Muscle layer of colon (tissue), 2 donors: ENCODE measurements at regions not wholly inside any gene's neighbourhood (a gene's known extent, or its start where the extent isn't known, plus 50 kb on each side); places are given as distances from the start of the nearest gene placed in this dataset.
"Not testable (repeated sequence)": the region's sequence is repeated elsewhere in the genome, so short reads cannot be mapped to it uniquely, and the experiment has no call there.

Experiments
- H3K27ac ChIP-seq: one replicate; pipeline ENCODE4 v1.7.0; 2013; ENCODE audit warnings: low read depth, mild to moderate bottlenecking, low read length, moderate library complexity
- H3K27me3 ChIP-seq, 2 donors: one replicate each; pipeline ENCODE4 v1.7.0; 2013; ENCODE audit warnings: low read length in 2 of 2, mild to moderate bottlenecking in 2 of 2; ENCODE audit not compliant: insufficient read depth in 2 of 2, control insufficient read depth in 1 of 2
- H3K36me3 ChIP-seq: one replicate; pipeline ENCODE4 v1.7.0; 2013; ENCODE audit warnings: mild to moderate bottlenecking, low read length; ENCODE audit not compliant: insufficient read depth
- H3K4me1 ChIP-seq: one replicate; pipeline ENCODE4 v1.7.0; 2013; ENCODE audit warnings: mild to moderate bottlenecking, low read length; ENCODE audit not compliant: insufficient read depth
- H3K4me3 ChIP-seq, 2 donors: one replicate each; pipeline ENCODE4 v1.7.0; 2013; ENCODE audit warnings: low read length in 2 of 2, low read depth in 1 of 2, mild to moderate bottlenecking in 1 of 2, moderate library complexity in 1 of 2
- H3K9ac ChIP-seq: one replicate; pipeline ENCODE4 v1.7.0; 2013; ENCODE audit warnings: low read length
- H3K9me3 ChIP-seq: one replicate; pipeline ENCODE4 v1.7.0; 2013; ENCODE audit warnings: mild to moderate bottlenecking, low read length
- donor health status: abdominal sarcoma.
- donor health status: Adenocarcinoma of cecum.

GRCh38 chr12:116327992-116328391 is 50.5 kb upstream of the MED13L start:
- not testable (repeated sequence) for H3K9me3 ChIP-seq, H3K36me3 ChIP-seq, H3K4me3 ChIP-seq, H3K9ac ChIP-seq, H3K4me1 ChIP-seq, H3K27me3 ChIP-seq, H3K27ac ChIP-seq

GRCh38 chr12:116331876-116332275 is 54.4 kb upstream of the MED13L start:
- Histone ChIP-seq H3K27me3 (no peaks in the 10 kb centered on the region), H3K4me3 (no peak overlapping the region), H3K4me1 (no peaks in the 10 kb centered on the region), H3K9ac (no peak overlapping the region), H3K27ac (no peak overlapping the region), H3K9me3 (no peaks in the 10 kb centered on the region), H3K36me3 (no peaks in the 10 kb centered on the region)

DNA sequence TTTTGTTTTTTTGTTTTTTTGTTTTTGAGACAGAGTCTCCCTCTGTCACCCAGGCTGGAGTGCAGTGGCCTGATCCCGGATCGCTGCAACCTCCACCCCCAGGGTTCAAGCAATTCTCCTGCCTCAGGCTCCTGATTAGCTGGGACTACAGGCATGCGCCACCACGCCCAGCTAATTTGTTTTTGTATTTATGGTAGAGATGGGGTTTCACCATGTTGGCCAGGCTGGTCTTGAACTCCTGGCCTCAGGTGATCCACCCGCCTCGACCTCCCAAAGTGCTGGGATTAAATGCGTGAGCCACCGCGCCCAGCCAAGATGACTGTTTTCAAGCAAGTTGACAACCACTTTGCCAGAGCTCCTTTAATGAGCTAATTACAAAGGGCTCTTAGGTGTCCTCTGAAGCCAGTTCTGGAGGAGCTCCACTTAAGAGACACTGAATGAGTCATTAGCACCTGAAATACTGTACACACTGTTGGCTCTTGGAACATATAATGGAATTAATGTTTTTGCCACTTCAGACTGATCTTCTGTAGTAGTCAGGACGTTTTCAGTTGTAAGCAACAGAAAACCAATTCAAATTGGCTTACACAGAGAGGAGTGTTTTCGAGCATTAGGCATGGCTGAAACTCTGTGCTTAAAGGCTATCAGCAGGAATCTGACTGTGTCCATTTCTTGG is 55.4 kb upstream of the MED13L start:
- no peaks in the 10 kb centered on the region for H3K27me3 ChIP-seq
- H3K36me3 ChIP-seq, result no peaks in the 10 kb centered on the region
- H3K27ac ChIP-seq, result no peak overlapping the region
- H3K9me3 ChIP-seq, result no peaks in the 10 kb centered on the region
- no peak overlapping the region for H3K4me3 ChIP-seq
- no peak overlapping the region for H3K9ac ChIP-seq
- no peaks in the 10 kb centered on the region for H3K4me1 ChIP-seq

- Histone ChIP-seq H3K4me1 (no peaks in the 10 kb centered on the region), H3K9ac (no peak overlapping the region), H3K27me3 (no peaks in the 10 kb centered on the region), H3K27ac (no peak overlapping the region), H3K36me3 (no peaks in the 10 kb centered on the region), H3K9me3 (no peaks in the 10 kb centered on the region), H3K4me3 (no peak overlapping the region)
Observed at GRCh38 chr12:116333402-116333801, 55.9 kb upstream of the MED13L start.

GRCh38 chr12:116336542-116337065 is 59.1 kb upstream of the MED13L start:
- Histone ChIP-seq H3K9me3 (no peaks in the 10 kb centered on the region), H3K36me3 (no peaks in the 10 kb centered on the region), H3K4me1 (no peaks in the 10 kb centered on the region), H3K27me3 (no peaks in the 10 kb centered on the region), H3K4me3 (no peak overlapping the region), H3K27ac (no peak overlapping the region), H3K9ac (no peak overlapping the region)

DNA sequence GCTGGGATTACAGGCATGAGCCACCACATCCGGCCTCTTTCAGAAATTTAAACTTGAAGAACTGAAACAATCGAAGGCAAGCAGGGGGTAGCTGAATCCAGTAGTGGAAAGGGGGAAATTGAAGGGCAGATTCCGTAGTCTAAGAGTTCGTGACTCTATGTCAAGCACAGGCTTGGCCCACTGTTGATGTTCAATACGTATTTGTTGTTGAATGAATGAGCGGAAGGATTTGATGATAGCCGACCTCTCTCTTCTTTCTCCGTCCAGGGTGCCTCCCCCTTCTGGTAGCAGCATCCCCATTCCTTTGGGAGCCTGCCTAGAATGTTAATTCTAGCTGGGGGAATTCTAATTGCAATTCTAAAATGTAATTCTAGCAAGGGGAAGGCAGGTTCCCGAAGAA is 59.8 kb upstream of the MED13L start:
- no peak overlapping the region for H3K9ac ChIP-seq
- H3K4me3 ChIP-seq, result no peak overlapping the region
- H3K36me3 ChIP-seq, result no peaks in the 10 kb centered on the region
- no peak overlapping the region for H3K27ac ChIP-seq
- no peaks in the 10 kb centered on the region for H3K4me1 ChIP-seq
- no peaks in the 10 kb centered on the region for H3K27me3 ChIP-seq
- H3K9me3 ChIP-seq, result no peaks in the 10 kb centered on the region

GRCh38 chr12:116338064-116338846 is 60.8 kb upstream of the MED13L start:
- Histone ChIP-seq H3K9ac (no peak overlapping the region), H3K9me3 (no peaks in the 10 kb centered on the region), H3K4me3 (no peak overlapping the region), H3K4me1 (no peaks in the 10 kb centered on the region), H3K27me3 (no peaks in the 10 kb centered on the region), H3K27ac (no peak overlapping the region), H3K36me3 (no peaks in the 10 kb centered on the region)

- H3K9me3 ChIP-seq, result no peaks in the 10 kb centered on the region
- no peaks in the 10 kb centered on the region for H3K4me1 ChIP-seq
- no peak overlapping the region for H3K9ac ChIP-seq
- H3K4me3 ChIP-seq, result no peak overlapping the region
- no peaks in the 10 kb centered on the region for H3K36me3 ChIP-seq
- no peak overlapping the region for H3K27ac ChIP-seq
- H3K27me3 ChIP-seq, result no peaks in the 10 kb centered on the region
Observed at GRCh38 chr12:116339062-116339461, 61.6 kb upstream of the MED13L start.

- no peak overlapping the region for H3K9ac ChIP-seq
Observed at GRCh38 chr12:116339800-116340371, 62.4 kb upstream of the MED13L start.

GRCh38 chr12:116343331-116343884 is 65.9 kb upstream of the MED13L start:
- H3K9me3 ChIP-seq, result no peaks in the 10 kb centered on the region
- H3K4me1 ChIP-seq, result peaks cover 8% of the 10 kb centered on the region
- no peaks in the 10 kb centered on the region for H3K36me3 ChIP-seq
- H3K4me3 ChIP-seq, result no peak overlapping the region
- H3K27ac ChIP-seq, result no peak overlapping the region
- no peaks in the 10 kb centered on the region for H3K27me3 ChIP-seq
- no peak overlapping the region for H3K9ac ChIP-seq

More at GRCh38 chr12:116339800-116340371, 62.4 kb upstream of the MED13L start:
- no peaks in the 10 kb centered on the region for H3K36me3 ChIP-seq
- no peaks in the 10 kb centered on the region for H3K4me1 ChIP-seq
- H3K27me3 ChIP-seq, result no peaks in the 10 kb centered on the region
- no peak overlapping the region for H3K4me3 ChIP-seq
- H3K9me3 ChIP-seq, result no peaks in the 10 kb centered on the region
- no peak overlapping the region for H3K27ac ChIP-seq

DNA sequence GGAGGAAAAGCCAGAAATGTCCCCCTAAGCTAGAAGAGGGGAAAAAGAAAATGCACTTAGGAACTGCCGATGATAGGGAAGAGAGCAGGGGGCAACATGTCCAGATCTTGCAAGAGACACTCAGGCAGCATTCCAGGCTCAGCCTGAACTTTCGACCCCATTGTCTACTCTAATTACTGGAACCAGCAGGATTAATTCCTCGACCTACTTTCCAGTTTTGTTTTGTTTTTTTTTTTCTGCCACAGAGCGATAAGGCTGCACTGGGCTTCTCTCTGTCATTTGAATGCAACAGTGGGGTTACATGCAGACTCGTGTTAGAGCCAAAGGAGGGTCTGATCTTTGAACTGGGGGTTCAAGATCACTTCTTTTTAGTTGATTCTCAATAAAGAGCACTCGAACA is 68.7 kb upstream of the MED13L start:
- Histone ChIP-seq H3K36me3 (no peaks in the 10 kb centered on the region), H3K27ac (no peak overlapping the region), H3K9ac (no peak overlapping the region)

More for the DNA sequence above, 68.7 kb upstream of the MED13L start:
- H3K4me3 ChIP-seq, result no peak overlapping the region
- H3K27me3 ChIP-seq, result no peaks in the 10 kb centered on the region
- H3K4me1 ChIP-seq, result peaks cover 8% of the 10 kb centered on the region
- H3K9me3 ChIP-seq, result no peaks in the 10 kb centered on the region
